Caco-2 (cell line): ENCODE measurements at regions not wholly inside any gene's neighbourhood (a gene's known extent, or its start where the extent isn't known, plus 50 kb on each side); places are given as distances from the start of the nearest gene placed in this dataset.

ENCODE experiments used
- BruUV-seq: library from RNA; stranded (reverse); fragments of 400-500 nt; replicated peaks from 2 replicates; lab custom pipeline; 2021; lab: Mats Ljungman, UMichigan
- CTCF ChIA-PET: fragments of 300-600 bp; sonication (Branson Sonifier 250); formaldehyde crosslinking; loops from one replicate; lab custom pipeline; 2022; ENCODE audit warnings: antibody characterized with exemption; lab: Charles Lee
- POLR2A ChIA-PET: fragments of 300-600 bp; sonication (Branson Sonifier 250); formaldehyde crosslinking; loops from one replicate; lab custom pipeline; 2022; ENCODE audit warnings: antibody characterized with exemption; lab: Charles Lee
- DNase-seq, 2 experiments: peaks; one replicate each; pipeline versions ENCODE4 v3.0.0 to v3.0.0-alpha.2; 2020 to 2022
- H3K27me3 ChIP-seq: replicated peaks from 2 replicates; pipeline ENCODE4 v1.6.0; 2011; ENCODE audit warnings: low read length; ENCODE audit not compliant: control insufficient read depth, insufficient read depth
- H3K36me3 ChIP-seq: 2 replicates; pipeline ENCODE4 v1.5.1; 2011; ENCODE audit warnings: low read length; ENCODE audit not compliant: control insufficient read depth, insufficient read depth
- H3K4me1 ChIP-seq: fragments of 250-450 bp; sonication (Bioruptor Pico); 2 replicates; pipeline ENCODE4 v1.5.1; 2020; ENCODE audit warnings: mild to moderate bottlenecking
- H3K4me3 ChIP-seq: 2 replicates; pipeline ENCODE4 v1.5.1; 2011; ENCODE audit warnings: low read depth, mild to moderate bottlenecking, control low read depth, low read length
- H3K9me3 ChIP-seq: fragments of 250-450 bp; sonication (Bioruptor Pico); 2 replicates; pipeline ENCODE4 v1.5.1; 2020; ENCODE audit warnings: mild to moderate bottlenecking, moderate library complexity
- H3K27ac Mint-ChIP-seq: one replicate; pipeline ENCODE4 v1.8.0; 2022; ENCODE audit warnings: mixed read lengths; ENCODE audit not compliant: unreplicated experiment
- H3K27me3 Mint-ChIP-seq: one replicate; pipeline ENCODE4 v1.8.0; 2022; ENCODE audit warnings: mixed read lengths; ENCODE audit not compliant: insufficient read depth, unreplicated experiment
- H3K36me3 Mint-ChIP-seq: one replicate; pipeline ENCODE4 v1.8.0; 2022; ENCODE audit warnings: mild to moderate bottlenecking, mixed read lengths; ENCODE audit not compliant: insufficient read depth, unreplicated experiment
- H3K4me1 Mint-ChIP-seq: one replicate; pipeline ENCODE4 v1.8.0; 2022; ENCODE audit warnings: low read depth, mixed read lengths; ENCODE audit not compliant: unreplicated experiment
- H3K4me3 Mint-ChIP-seq: one replicate; pipeline ENCODE4 v1.8.0; 2022; ENCODE audit warnings: mild to moderate bottlenecking, moderate library complexity, mixed read lengths; ENCODE audit not compliant: unreplicated experiment
- H3K9me3 Mint-ChIP-seq: one replicate; pipeline ENCODE4 v1.8.0; 2022; ENCODE audit warnings: mixed read lengths; ENCODE audit not compliant: unreplicated experiment
- intact Hi-C: fragments of 100-400 bp; cut with micrococcal nuclease; formaldehyde crosslinking; loops from one replicate; pipeline ENCODE4 v1.10.0; 2022; ENCODE audit not compliant: unreplicated experiment
- TF ChIP-seq, protein P1 (sequence below), 2 experiments: fragments of 200-600 bp in 1 of 2; IDR thresholded peaks; 1 replicate in 1 of 2; 2 replicates in 1 of 2; pipeline versions ENCODE4 v1.5.1 to v1.8.0; 2011 to 2022; ENCODE audit warnings: antibody characterized with exemption in 1 of 2, control low read depth in 1 of 2, inconsistent platforms in 1 of 2, low read depth in 1 of 2, low read length in 1 of 2, mild to moderate bottlenecking in 1 of 2, moderate library complexity in 1 of 2; ENCODE audit not compliant: insufficient read depth in 1 of 2, severe bottlenecking in 1 of 2, unreplicated experiment in 1 of 2

DNA sequence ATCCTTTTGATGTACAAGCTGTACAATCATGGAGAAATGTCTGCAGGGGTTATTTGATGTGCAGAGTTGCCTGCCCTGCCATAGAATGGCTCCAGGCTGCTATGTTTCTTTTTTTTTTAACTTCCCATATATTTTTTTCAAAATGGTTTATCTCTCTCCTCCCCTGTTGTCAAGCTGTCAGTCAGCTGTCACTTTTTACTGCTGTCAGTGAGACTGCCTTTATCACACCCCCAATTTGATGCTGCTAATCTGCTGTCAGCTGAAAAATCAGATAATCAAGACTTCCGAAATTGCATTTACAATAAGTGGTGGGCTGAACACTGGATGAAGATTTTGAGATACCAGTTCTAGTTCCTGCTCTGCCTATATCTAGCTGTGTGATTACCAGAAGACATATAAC lies 382.6 kb downstream of the ZEB2 start:
- no peaks in the 10 kb centered on the region for H3K27me3 ChIP-seq
- POLR2A ChIA-PET = no interaction called here
- no peaks in the 10 kb centered on the region for H3K36me3 ChIP-seq
- no TSS peak for BruUV-seq
- H3K27me3 Mint-ChIP-seq = no peaks in the 10 kb centered on the region
- H3K27ac Mint-ChIP-seq = no peak overlapping the region
- no peak overlapping the region for H3K4me3 ChIP-seq
- no peaks in the 10 kb centered on the region for H3K4me1 Mint-ChIP-seq
- intact Hi-C loops = no loop called here
- H3K4me3 Mint-ChIP-seq = no peak overlapping the region
- TF ChIP-seq, protein P1, sequence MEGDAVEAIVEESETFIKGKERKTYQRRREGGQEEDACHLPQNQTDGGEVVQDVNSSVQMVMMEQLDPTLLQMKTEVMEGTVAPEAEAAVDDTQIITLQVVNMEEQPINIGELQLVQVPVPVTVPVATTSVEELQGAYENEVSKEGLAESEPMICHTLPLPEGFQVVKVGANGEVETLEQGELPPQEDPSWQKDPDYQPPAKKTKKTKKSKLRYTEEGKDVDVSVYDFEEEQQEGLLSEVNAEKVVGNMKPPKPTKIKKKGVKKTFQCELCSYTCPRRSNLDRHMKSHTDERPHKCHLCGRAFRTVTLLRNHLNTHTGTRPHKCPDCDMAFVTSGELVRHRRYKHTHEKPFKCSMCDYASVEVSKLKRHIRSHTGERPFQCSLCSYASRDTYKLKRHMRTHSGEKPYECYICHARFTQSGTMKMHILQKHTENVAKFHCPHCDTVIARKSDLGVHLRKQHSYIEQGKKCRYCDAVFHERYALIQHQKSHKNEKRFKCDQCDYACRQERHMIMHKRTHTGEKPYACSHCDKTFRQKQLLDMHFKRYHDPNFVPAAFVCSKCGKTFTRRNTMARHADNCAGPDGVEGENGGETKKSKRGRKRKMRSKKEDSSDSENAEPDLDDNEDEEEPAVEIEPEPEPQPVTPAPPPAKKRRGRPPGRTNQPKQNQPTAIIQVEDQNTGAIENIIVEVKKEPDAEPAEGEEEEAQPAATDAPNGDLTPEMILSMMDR (IDR thresholded peaks at IDR 0.05; ENCODE audit: insufficient read depth in 1 of 2, low read depth in 1 of 2, low read length in 1 of 2, severe bottlenecking in 1 of 2, unreplicated experiment in 1 of 2) = no peak
- no peaks in the 10 kb centered on the region for H3K36me3 Mint-ChIP-seq
- CTCF ChIA-PET = no interaction called here
- H3K9me3 Mint-ChIP-seq = no peaks in the 10 kb centered on the region
- H3K9me3 ChIP-seq = no peaks in the 10 kb centered on the region
- DNase-seq = no peak
- no peaks in the 10 kb centered on the region for H3K4me1 ChIP-seq

DNA sequence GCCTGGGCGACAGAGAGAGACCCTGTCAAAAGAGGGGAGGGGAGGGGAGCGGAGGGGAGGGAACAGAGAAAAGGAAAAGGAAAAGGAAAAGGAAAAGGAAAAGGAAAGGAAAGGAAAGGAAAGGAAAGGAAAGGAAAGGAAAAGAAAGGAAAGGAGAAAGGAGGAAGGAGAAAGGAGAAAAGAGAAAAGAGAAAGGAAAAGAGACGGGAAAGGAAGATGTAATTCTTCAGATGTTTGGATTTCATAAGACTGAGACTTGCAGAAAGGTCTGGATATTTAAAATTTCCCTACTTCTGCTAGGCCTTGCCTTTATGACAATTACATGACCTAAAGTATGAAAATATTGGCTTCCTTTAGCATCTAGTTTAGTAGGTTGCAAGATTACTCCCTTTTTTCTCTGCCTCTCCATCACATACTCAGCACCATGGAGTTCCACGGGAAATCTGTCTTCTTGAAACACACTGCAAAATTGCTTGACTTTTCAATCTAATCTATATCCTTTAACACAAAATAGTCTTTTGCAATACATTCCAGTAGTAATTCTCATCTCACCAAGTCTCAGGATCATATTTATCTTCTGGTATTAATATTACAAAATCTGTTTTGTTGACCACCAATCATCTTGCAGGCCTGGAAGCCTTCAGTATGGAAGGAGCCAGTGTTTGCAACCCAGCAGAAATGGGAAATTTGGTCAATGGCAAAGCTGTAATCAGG lies 383.5 kb downstream of the ZEB2 start:
- BruUV-seq = no TSS peak
- H3K4me3 ChIP-seq = no peak overlapping the region
- CTCF ChIA-PET = no interaction called here
- intact Hi-C loops = no loop called here
- Mint-ChIP-seq H3K27me3 (no peaks in the 10 kb centered on the region), H3K4me3 (no peak overlapping the region), H3K4me1 (peaks cover 3% of the 10 kb centered on the region), H3K9me3 (no peaks in the 10 kb centered on the region), H3K36me3 (no peaks in the 10 kb centered on the region), H3K27ac (no peak overlapping the region)
- H3K9me3 ChIP-seq = no peaks in the 10 kb centered on the region
- H3K4me1 ChIP-seq = 0 out of 2 replicates have a peak, but pooled peaks cover 1% of the 10 kb centered on the region
- H3K36me3 ChIP-seq = no peaks in the 10 kb centered on the region
- TF ChIP-seq, protein P1 (IDR thresholded peaks at IDR 0.05; ENCODE audit: insufficient read depth in 1 of 2, low read depth in 1 of 2, low read length in 1 of 2, severe bottlenecking in 1 of 2, unreplicated experiment in 1 of 2) = no peak
- no peak for DNase-seq
- H3K27me3 ChIP-seq = no peaks in the 10 kb centered on the region
- POLR2A ChIA-PET = no interaction called here

DNA sequence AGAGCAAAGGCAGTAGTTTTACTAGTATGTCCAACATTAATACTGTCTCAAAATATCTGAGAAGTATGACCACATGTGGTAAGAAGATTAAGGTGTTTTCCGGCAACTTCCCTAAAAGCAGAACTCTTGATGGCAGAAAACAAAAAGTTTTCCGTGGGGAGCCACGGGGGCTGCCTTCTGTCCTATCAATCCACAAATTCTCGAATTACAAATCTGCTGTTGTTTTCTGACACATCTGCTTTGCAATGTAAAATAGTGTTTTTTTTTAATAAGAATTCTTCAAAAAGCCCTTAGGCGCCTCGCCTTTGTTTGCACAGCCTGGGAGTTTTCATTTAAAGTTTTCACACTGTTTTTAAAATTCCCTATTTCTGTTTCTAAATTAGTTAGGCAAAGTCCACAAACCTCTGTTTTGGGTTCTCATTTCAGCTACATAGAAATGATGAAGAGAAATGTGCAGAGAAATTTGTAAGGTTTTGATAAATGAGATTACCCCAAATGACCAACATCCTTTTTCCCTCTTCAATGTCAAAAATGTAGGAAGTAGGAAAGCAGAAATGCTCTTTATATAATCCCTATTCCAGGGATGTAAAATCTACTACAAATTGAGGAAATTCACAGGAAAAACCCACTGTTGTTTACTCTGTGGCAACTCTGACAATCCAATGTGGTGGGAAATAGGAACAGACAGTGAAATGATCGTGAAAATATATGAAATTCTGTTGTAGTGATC lies 385.8 kb downstream of the ZEB2 start:
- BruUV-seq = no TSS peak
- Mint-ChIP-seq H3K27ac (no peak overlapping the region), H3K4me3 (no peak overlapping the region), H3K4me1 (peaks cover 9% of the 10 kb centered on the region), H3K27me3 (no peaks in the 10 kb centered on the region), H3K9me3 (no peaks in the 10 kb centered on the region), H3K36me3 (no peaks in the 10 kb centered on the region)
- Histone ChIP-seq H3K4me1 (0 out of 2 replicates have a peak, but pooled peaks cover 10% of the 10 kb centered on the region), H3K4me3 (no peak overlapping the region), H3K9me3 (no peaks in the 10 kb centered on the region), H3K36me3 (no peaks in the 10 kb centered on the region), H3K27me3 (no peaks in the 10 kb centered on the region)
- intact Hi-C loops = no loop called here
- ChIA-PET POLR2A (no interaction called here), CTCF (no interaction called here)
- TF ChIP-seq, protein P1 (IDR thresholded peaks at IDR 0.05; ENCODE audit: insufficient read depth in 1 of 2, low read depth in 1 of 2, low read length in 1 of 2, severe bottlenecking in 1 of 2, unreplicated experiment in 1 of 2) = no peak
- no peak for DNase-seq
